OCI-LY7 (cell line): ENCODE measurements at regions not wholly inside any gene's neighbourhood (a gene's known extent, or its start where the extent isn't known, plus 50 kb on each side); places are given as distances from the start of the nearest gene placed in this dataset.
"Not testable (repeated sequence)": the region's sequence is repeated elsewhere in the genome, so short reads cannot be mapped to it uniquely, and the experiment has no call there.

Experiments
- BruUV-seq: library from RNA; stranded (reverse); fragments of 400-500 nt; replicated peaks from 2 replicates; lab custom pipeline; 2021; lab: Mats Ljungman, UMichigan
- CTCF ChIA-PET: fragments of 300-600 bp; sonication (Branson Sonifier 250); formaldehyde crosslinking; loops from one replicate; lab custom pipeline; 2022; ENCODE audit warnings: antibody characterized with exemption; ENCODE audit not compliant: unreplicated experiment; lab: Charles Lee
- POLR2A ChIA-PET: fragments of 300-600 bp; sonication (Branson Sonifier 250); formaldehyde crosslinking; loops from one replicate; lab custom pipeline; 2022; ENCODE audit warnings: antibody characterized with exemption; lab: Charles Lee
- DNase-seq: peaks from one replicate; pipeline ENCODE4 v3.0.0-alpha.2; 2015; ENCODE audit warnings: low spot score
- H2AFZ ChIP-seq: fragments of 200-600 bp; sonication (generic), shearing (Covaris generic); 2 replicates; pipeline ENCODE4 v1.6.1; 2014; ENCODE audit warnings: mild to moderate bottlenecking, antibody characterized with exemption, low read length, moderate library complexity
- H3K27ac ChIP-seq: fragments of 200-600 bp; sonication (generic); 2 replicates; pipeline ENCODE4 v1.5.1; 2014; ENCODE audit warnings: mixed run types, low read depth, mild to moderate bottlenecking, moderate library complexity, low read length, inconsistent platforms; ENCODE audit not compliant: poor library complexity, severe bottlenecking
- H3K36me3 ChIP-seq: fragments of 200-600 bp; sonication (generic); 2 replicates; pipeline ENCODE4 v1.6.1; 2014; ENCODE audit warnings: mild to moderate bottlenecking, antibody characterized with exemption, low read length, moderate library complexity, mixed read lengths; ENCODE audit not compliant: insufficient read depth
- H3K4me1 ChIP-seq: fragments of 200-600 bp; sonication (generic); 2 replicates; pipeline ENCODE4 v1.5.1; 2014; ENCODE audit warnings: mild to moderate bottlenecking, low read length; ENCODE audit not compliant: insufficient read depth, poor library complexity, severe bottlenecking
- H3K4me2 ChIP-seq: fragments of 200-600 bp; sonication (generic); 2 replicates; pipeline ENCODE4 v1.6.1; 2014; ENCODE audit warnings: mild to moderate bottlenecking, low read length
- H3K4me3 ChIP-seq: fragments of 200-600 bp; sonication (generic); 2 replicates; pipeline ENCODE4 v1.5.1; 2014; ENCODE audit warnings: mild to moderate bottlenecking, low read depth, low read length; ENCODE audit not compliant: poor library complexity, severe bottlenecking
- H3K79me2 ChIP-seq: fragments of 200-600 bp; sonication (generic); 2 replicates; pipeline ENCODE4 v1.6.1; 2016; ENCODE audit warnings: low read depth, mild to moderate bottlenecking, low read length, moderate library complexity, mixed read lengths; ENCODE audit not compliant: insufficient read depth
- H3K9me2 ChIP-seq: fragments of 200-600 bp; sonication (generic); 2 replicates; pipeline ENCODE4 v1.6.1; 2016; ENCODE audit warnings: mild to moderate bottlenecking, low read length, mixed read lengths; ENCODE audit not compliant: insufficient read depth
- H3K9me3 ChIP-seq: fragments of 200-600 bp; sonication (generic); 2 replicates; pipeline ENCODE4 v1.6.1; 2014; ENCODE audit warnings: mild to moderate bottlenecking, mixed run types, low read length, mixed read lengths
- H4K20me1 ChIP-seq: fragments of 200-600 bp; sonication (generic); 2 replicates; pipeline ENCODE4 v1.6.1; 2014; ENCODE audit warnings: mild to moderate bottlenecking, antibody characterized with exemption, low read length, moderate library complexity, mixed read lengths; ENCODE audit not compliant: insufficient read depth
- CTCF ChIP-seq: fragments of 200-600 bp; sonication (generic); conservative IDR thresholded peaks from 2 replicates; pipeline ENCODE4 v1.5.1; 2014; ENCODE audit warnings: mild to moderate bottlenecking, antibody characterized with exemption, low read length, moderate library complexity, mixed read lengths
- EZH2phosphoT487 ChIP-seq: fragments of 200-600 bp; sonication (generic); IDR thresholded peaks from 2 replicates; pipeline ENCODE4 v1.6.1; 2018; ENCODE audit warnings: low read depth, borderline replicate concordance, mild to moderate bottlenecking, mixed run types, antibody characterized with exemption, low read length, moderate library complexity, mixed read lengths
- intact Hi-C: fragments of 100-400 bp; cut with micrococcal nuclease; formaldehyde crosslinking; loops from one replicate; pipeline ENCODE4 v1.10.0; 2022; ENCODE audit not compliant: unreplicated experiment

- intact Hi-C loops: no loop called here
- no peaks in the 10 kb centered on the region for H3K4me1 ChIP-seq
- no peaks in the 10 kb centered on the region for H3K79me2 ChIP-seq
- no TSS peak for BruUV-seq
- ChIA-PET CTCF (no interaction called here), POLR2A (interaction anchor here (0.6 kb wide), 1 partner anchor 15 kb away, joined by 3 read pairs; no protein-coding TSS in a partner anchor)
- no peaks in the 10 kb centered on the region for H3K36me3 ChIP-seq
- no peak overlapping the region for H2AFZ ChIP-seq
- H4K20me1 ChIP-seq: no peaks in the 10 kb centered on the region
- H3K9me3 ChIP-seq: no peaks in the 10 kb centered on the region
- no peak overlapping the region for H3K4me3 ChIP-seq
- H3K27ac ChIP-seq: no peak overlapping the region
- no peak overlapping the region for H3K4me2 ChIP-seq
- no peak for DNase-seq
- no peak for TF ChIP-seq CTCF
- TF ChIP-seq EZH2phosphoT487: no peak
- H3K9me2 ChIP-seq: no peaks in the 10 kb centered on the region
These were observed 115.3 kb upstream of the TRPC5 start for GRCh38 chrX:112197840-112198239.

GRCh38 chrX:112190646-112191045, 108.1 kb upstream of the TRPC5 start:
- Histone ChIP-seq H3K4me1 (no peaks in the 10 kb centered on the region), H3K4me2 (no peak overlapping the region), H3K9me2 (no peaks in the 10 kb centered on the region), H3K9me3 (no peaks in the 10 kb centered on the region), H4K20me1 (no peaks in the 10 kb centered on the region), H3K4me3 (no peak overlapping the region), H3K27ac (no peak overlapping the region), H3K36me3 (no peaks in the 10 kb centered on the region), H3K79me2 (no peaks in the 10 kb centered on the region), H2AFZ (no peak overlapping the region)
- DNase-seq: no peak
- intact Hi-C loops: no loop called here
- no TSS peak for BruUV-seq
- POLR2A ChIA-PET: no interaction called here
- CTCF ChIA-PET: no interaction called here
- TF ChIP-seq EZH2phosphoT487 (no peak), CTCF (no peak)

GRCh38 chrX:112181361-112181760, 98.8 kb upstream of the TRPC5 start:
- H4K20me1 ChIP-seq, intact Hi-C loops, H3K4me1 ChIP-seq, H3K9me2 ChIP-seq, H3K27ac ChIP-seq, BruUV-seq, H3K9me3 ChIP-seq, H3K79me2 ChIP-seq, POLR2A ChIA-PET, CTCF ChIA-PET, H3K36me3 ChIP-seq, H2AFZ ChIP-seq, H3K4me3 ChIP-seq, H3K4me2 ChIP-seq, DNase-seq: not testable (repeated sequence)
